Astrocyte (in vitro differentiated cells and primary cell): ENCODE measurements at regions not wholly inside any gene's neighbourhood (a gene's known extent, or its start where the extent isn't known, plus 50 kb on each side); places are given as distances from the start of the nearest gene placed in this dataset.
A peak's percentile ranks its signal among the peaks of the same experiment; 100 is the strongest.

Experiments used
- DNase-seq: peaks from one replicate; pipeline ENCODE4 v3.0.0-alpha.2; 2010; ENCODE audit warnings: low read depth
- FAIRE-seq: peaks from 2 replicates; lab custom pipeline; 2011; peaks lifted over from hg19 to GRCh38; lab: Jason Lieb, UNC
- H2AFZ ChIP-seq: 2 replicates; pipeline ENCODE4 v1.6.0; 2012; ENCODE audit warnings: low read depth, low read length, inconsistent platforms
- H3K27ac ChIP-seq: 2 replicates; pipeline ENCODE4 v1.5.1; 2011; ENCODE audit warnings: low read depth, low read length, inconsistent platforms
- H3K27me3 ChIP-seq: 2 replicates; pipeline ENCODE4 v1.6.0; 2011; ENCODE audit warnings: low read length, inconsistent platforms; ENCODE audit not compliant: insufficient read depth
- H3K36me3 ChIP-seq: 2 replicates; pipeline ENCODE4 v1.5.1; 2011; ENCODE audit warnings: low read length, inconsistent platforms; ENCODE audit not compliant: insufficient read depth
- H3K4me1 ChIP-seq: 2 replicates; pipeline ENCODE4 v1.5.1; 2011; ENCODE audit warnings: low read length, inconsistent platforms; ENCODE audit not compliant: insufficient read depth
- H3K4me2 ChIP-seq: 2 replicates; pipeline ENCODE4 v1.6.0; 2012; ENCODE audit warnings: low read length, inconsistent platforms
- H3K4me3 ChIP-seq: 2 replicates; pipeline ENCODE4 v1.5.1; 2011; ENCODE audit warnings: low read depth, mild to moderate bottlenecking, low read length, inconsistent platforms; ENCODE audit not compliant: insufficient read depth
- H3K79me2 ChIP-seq: 2 replicates; pipeline ENCODE4 v1.6.0; 2012; ENCODE audit warnings: mild to moderate bottlenecking, low read length, inconsistent platforms; ENCODE audit not compliant: insufficient read depth
- H3K9ac ChIP-seq: 2 replicates; pipeline ENCODE4 v1.6.0; 2012; ENCODE audit warnings: mild to moderate bottlenecking, low read length, inconsistent platforms
- H3K9me3 ChIP-seq: 2 replicates; pipeline ENCODE4 v1.5.1; 2012; ENCODE audit warnings: low read depth, mild to moderate bottlenecking, low read length, inconsistent platforms; ENCODE audit not compliant: insufficient read depth
- H4K20me1 ChIP-seq: 2 replicates; pipeline ENCODE4 v1.6.0; 2012; ENCODE audit warnings: low read length, inconsistent platforms; ENCODE audit not compliant: insufficient read depth
- H3K27ac Mint-ChIP-seq: one replicate; pipeline ENCODE4 v1.8.0; 2021; ENCODE audit warnings: mild to moderate bottlenecking, mixed read lengths; ENCODE audit not compliant: unreplicated experiment
- H3K27me3 Mint-ChIP-seq: one replicate; pipeline ENCODE4 v1.8.0; 2021; ENCODE audit warnings: low read depth, mixed read lengths; ENCODE audit not compliant: unreplicated experiment
- H3K36me3 Mint-ChIP-seq: one replicate; pipeline ENCODE4 v1.8.0; 2021; ENCODE audit warnings: low read depth, mixed read lengths; ENCODE audit not compliant: unreplicated experiment
- H3K4me1 Mint-ChIP-seq: one replicate; pipeline ENCODE4 v1.8.0; 2021; ENCODE audit warnings: low read depth, mixed read lengths; ENCODE audit not compliant: unreplicated experiment
- H3K4me3 Mint-ChIP-seq: one replicate; pipeline ENCODE4 v1.8.0; 2021; ENCODE audit warnings: mild to moderate bottlenecking, moderate library complexity, mixed read lengths; ENCODE audit not compliant: unreplicated experiment
- H3K9me3 Mint-ChIP-seq: one replicate; pipeline ENCODE4 v1.8.0; 2021; ENCODE audit warnings: mild to moderate bottlenecking, mixed read lengths; ENCODE audit not compliant: unreplicated experiment
- CTCF ChIP-seq: IDR thresholded peaks from 2 replicates; pipeline ENCODE4 v1.5.1; 2011; ENCODE audit warnings: low read depth, mild to moderate bottlenecking, inconsistent platforms, low read length, moderate library complexity; ENCODE audit not compliant: insufficient read depth
- EZH2 ChIP-seq: IDR thresholded peaks from 2 replicates; pipeline ENCODE4 v1.6.1; 2012; ENCODE audit warnings: mild to moderate bottlenecking, low read length, inconsistent platforms; ENCODE audit not compliant: insufficient read depth

GRCh38 chr6:121858986-121859385 lies 423.5 kb downstream of the GJA1 start:
- no peaks in the 10 kb centered on the region for H3K27me3 ChIP-seq
- H3K27me3 Mint-ChIP-seq: no peaks in the 10 kb centered on the region
- H3K4me1 ChIP-seq: peaks cover 4% of the 10 kb centered on the region
- H3K4me3 ChIP-seq: no peak overlapping the region
- no peak overlapping the region for H3K9ac ChIP-seq
- H3K36me3 ChIP-seq: no peaks in the 10 kb centered on the region
- no peak overlapping the region for H3K27ac ChIP-seq
- H2AFZ ChIP-seq: no peak overlapping the region
- peaks cover 2% of the 10 kb centered on the region for H3K36me3 Mint-ChIP-seq
- TF ChIP-seq CTCF (no peak), EZH2 (no peak)
- H3K9me3 Mint-ChIP-seq: peaks cover 5% of the 10 kb centered on the region
- no peaks in the 10 kb centered on the region for H4K20me1 ChIP-seq
- H3K4me1 Mint-ChIP-seq: peaks cover 5% of the 10 kb centered on the region
- H3K4me2 ChIP-seq: no peak overlapping the region
- no peak for DNase-seq
- H3K27ac Mint-ChIP-seq: no peak overlapping the region
- H3K79me2 ChIP-seq: no peaks in the 10 kb centered on the region
- no peaks in the 10 kb centered on the region for H3K9me3 ChIP-seq
- FAIRE-seq: no peak
- no peak overlapping the region for H3K4me3 Mint-ChIP-seq

- FAIRE-seq: no peak
- no peaks in the 10 kb centered on the region for H3K36me3 Mint-ChIP-seq
- H3K9ac ChIP-seq: no peak overlapping the region
- no peak overlapping the region for H3K4me2 ChIP-seq
- no peak for TF ChIP-seq CTCF
- TF ChIP-seq EZH2: no peak
- no peak for DNase-seq
- H3K4me1 Mint-ChIP-seq: peaks cover 2% of the 10 kb centered on the region
- no peaks in the 10 kb centered on the region for H3K9me3 ChIP-seq
- H3K36me3 ChIP-seq: no peaks in the 10 kb centered on the region
- no peak overlapping the region for H2AFZ ChIP-seq
- no peaks in the 10 kb centered on the region for H3K4me1 ChIP-seq
- H3K27me3 Mint-ChIP-seq: no peaks in the 10 kb centered on the region
- no peak overlapping the region for H3K4me3 ChIP-seq
- H4K20me1 ChIP-seq: no peaks in the 10 kb centered on the region
- peaks cover 10% of the 10 kb centered on the region for H3K9me3 Mint-ChIP-seq
- H3K79me2 ChIP-seq: no peaks in the 10 kb centered on the region
- no peaks in the 10 kb centered on the region for H3K27me3 ChIP-seq
- no peak overlapping the region for H3K27ac ChIP-seq
- H3K4me3 Mint-ChIP-seq: no peak overlapping the region
- no peak overlapping the region for H3K27ac Mint-ChIP-seq
Measured at GRCh38 chr6:121865811-121866210, 430.4 kb downstream of the GJA1 start.

- H4K20me1 ChIP-seq: no peaks in the 10 kb centered on the region
- no peak overlapping the region for H3K4me3 ChIP-seq
- Mint-ChIP-seq H3K36me3 (no peaks in the 10 kb centered on the region), H3K27me3 (no peaks in the 10 kb centered on the region), H3K27ac (no peak overlapping the region), H3K4me3 (no peak overlapping the region), H3K9me3 (peaks cover 7% of the 10 kb centered on the region), H3K4me1 (peaks cover 2% of the 10 kb centered on the region)
- H3K9me3 ChIP-seq: no peaks in the 10 kb centered on the region
- no peaks in the 10 kb centered on the region for H3K79me2 ChIP-seq
- H3K27me3 ChIP-seq: no peaks in the 10 kb centered on the region
- FAIRE-seq (peak; percentile 60), DNase-seq (no peak)
- H3K4me1 ChIP-seq: no peaks in the 10 kb centered on the region
- H2AFZ ChIP-seq: no peak overlapping the region
- no peak overlapping the region for H3K27ac ChIP-seq
- TF ChIP-seq EZH2: no peak
- no peak for TF ChIP-seq CTCF
- no peaks in the 10 kb centered on the region for H3K36me3 ChIP-seq
- no peak overlapping the region for H3K9ac ChIP-seq
- no peak overlapping the region for H3K4me2 ChIP-seq
Measured at GRCh38 chr6:121867095-121867494, 431.6 kb downstream of the GJA1 start.
